ENCODE measurements at regions not wholly inside any gene's neighbourhood (a gene's known extent, or its start where the extent isn't known, plus 50 kb on each side); places are given as distances from the start of the nearest gene placed in this dataset.

DNA sequence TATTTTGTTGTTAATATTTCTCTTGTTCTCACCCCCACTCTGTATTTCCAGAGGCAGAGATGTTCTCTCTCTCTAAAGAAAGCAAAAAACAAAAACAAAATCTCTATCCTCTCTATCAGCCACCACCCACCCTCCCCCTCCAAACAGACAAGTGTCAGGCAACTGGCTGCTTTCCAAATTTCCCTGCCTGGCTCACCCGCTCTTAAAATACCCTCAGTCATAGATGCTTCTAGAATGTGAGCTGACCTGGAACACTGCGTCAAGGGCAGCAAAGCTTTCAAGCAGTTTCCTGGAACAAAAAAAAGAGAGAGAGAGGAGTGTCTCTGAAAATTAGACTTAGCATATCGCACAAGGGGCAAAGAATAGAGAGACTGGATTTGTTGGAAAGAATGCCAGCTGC is 341.0 kb upstream of the ZMIZ1 start:
- ChIA-PET POLR2A (interaction anchor here (0.6 kb wide), 1 partner anchor 278 kb away, joined by 5 read pairs; no protein-coding TSS in a partner anchor), CTCF (ENCODE audit: unreplicated experiment) (no interaction called here)
- Histone ChIP-seq H3K79me2 (ENCODE audit: insufficient read depth, low read depth, low read length) (no peaks in the 10 kb centered on the region), H2AFZ (ENCODE audit: low read length) (no peak overlapping the region), H3K4me3 (ENCODE audit: low read depth, low read length, poor library complexity, severe bottlenecking) (no peak overlapping the region), H3K36me3 (ENCODE audit: insufficient read depth, low read length) (no peaks in the 10 kb centered on the region), H3K9me3 (ENCODE audit: low read length) (no peaks in the 10 kb centered on the region), H4K20me1 (ENCODE audit: insufficient read depth, low read length) (no peaks in the 10 kb centered on the region), H3K27ac (ENCODE audit: low read depth, low read length, poor library complexity, severe bottlenecking) (no peak overlapping the region), H3K4me1 (ENCODE audit: insufficient read depth, low read length, poor library complexity, severe bottlenecking) (no peaks in the 10 kb centered on the region), H3K4me2 (ENCODE audit: low read length) (no peak overlapping the region), H3K9me2 (ENCODE audit: insufficient read depth, low read length) (no peaks in the 10 kb centered on the region)
- intact Hi-C loops (cut with micrococcal nuclease; ENCODE audit: unreplicated experiment) = no loop called here
- no peak for DNase-seq (ENCODE audit: low spot score)
- TF ChIP-seq, protein P1, sequence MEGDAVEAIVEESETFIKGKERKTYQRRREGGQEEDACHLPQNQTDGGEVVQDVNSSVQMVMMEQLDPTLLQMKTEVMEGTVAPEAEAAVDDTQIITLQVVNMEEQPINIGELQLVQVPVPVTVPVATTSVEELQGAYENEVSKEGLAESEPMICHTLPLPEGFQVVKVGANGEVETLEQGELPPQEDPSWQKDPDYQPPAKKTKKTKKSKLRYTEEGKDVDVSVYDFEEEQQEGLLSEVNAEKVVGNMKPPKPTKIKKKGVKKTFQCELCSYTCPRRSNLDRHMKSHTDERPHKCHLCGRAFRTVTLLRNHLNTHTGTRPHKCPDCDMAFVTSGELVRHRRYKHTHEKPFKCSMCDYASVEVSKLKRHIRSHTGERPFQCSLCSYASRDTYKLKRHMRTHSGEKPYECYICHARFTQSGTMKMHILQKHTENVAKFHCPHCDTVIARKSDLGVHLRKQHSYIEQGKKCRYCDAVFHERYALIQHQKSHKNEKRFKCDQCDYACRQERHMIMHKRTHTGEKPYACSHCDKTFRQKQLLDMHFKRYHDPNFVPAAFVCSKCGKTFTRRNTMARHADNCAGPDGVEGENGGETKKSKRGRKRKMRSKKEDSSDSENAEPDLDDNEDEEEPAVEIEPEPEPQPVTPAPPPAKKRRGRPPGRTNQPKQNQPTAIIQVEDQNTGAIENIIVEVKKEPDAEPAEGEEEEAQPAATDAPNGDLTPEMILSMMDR (conservative IDR thresholded peaks at IDR 0.05; ENCODE audit: low read length) = no peak
- no peak for TF ChIP-seq EZH2phosphoT487 (IDR thresholded peaks at IDR 0.05; ENCODE audit: borderline replicate concordance, low read depth, low read length)
- BruUV-seq (replicated peaks) = no TSS peak

DNA sequence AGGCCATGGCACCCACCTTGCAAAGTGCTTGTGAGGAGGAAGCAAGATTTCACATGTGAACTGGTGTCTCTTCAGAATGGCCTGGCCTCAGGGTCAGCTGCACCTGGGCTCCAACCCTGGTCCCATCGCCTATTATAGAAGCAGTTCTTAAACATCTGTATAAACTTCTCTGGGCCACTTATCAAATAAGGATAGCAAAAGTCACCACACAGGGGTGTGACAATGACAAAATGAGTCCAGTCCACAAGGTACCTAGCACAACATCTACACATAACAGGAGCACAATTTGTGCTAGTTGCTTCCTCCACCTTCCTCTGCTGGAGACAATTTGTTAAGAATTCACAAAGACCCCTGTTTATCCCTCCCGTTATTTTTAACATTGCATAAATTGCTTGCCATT is 340.6 kb upstream of the ZMIZ1 start:
- Histone ChIP-seq H3K9me3 (ENCODE audit: low read length) (no peaks in the 10 kb centered on the region), H3K79me2 (ENCODE audit: insufficient read depth, low read depth, low read length) (no peaks in the 10 kb centered on the region), H3K9me2 (ENCODE audit: insufficient read depth, low read length) (no peaks in the 10 kb centered on the region), H3K4me1 (ENCODE audit: insufficient read depth, low read length, poor library complexity, severe bottlenecking) (no peaks in the 10 kb centered on the region), H3K27ac (ENCODE audit: low read depth, low read length, poor library complexity, severe bottlenecking) (no peak overlapping the region), H4K20me1 (ENCODE audit: insufficient read depth, low read length) (no peaks in the 10 kb centered on the region), H3K4me2 (ENCODE audit: low read length) (no peak overlapping the region), H3K4me3 (ENCODE audit: low read depth, low read length, poor library complexity, severe bottlenecking) (no peak overlapping the region), H3K36me3 (ENCODE audit: insufficient read depth, low read length) (no peaks in the 10 kb centered on the region), H2AFZ (ENCODE audit: low read length) (no peak overlapping the region)
- no TSS peak for BruUV-seq (replicated peaks)
- DNase-seq (ENCODE audit: low spot score) = no peak
- CTCF ChIA-PET (ENCODE audit: unreplicated experiment) = no interaction called here
- TF ChIP-seq, protein P1 (conservative IDR thresholded peaks at IDR 0.05; ENCODE audit: low read length) = no peak
- no peak for TF ChIP-seq EZH2phosphoT487 (IDR thresholded peaks at IDR 0.05; ENCODE audit: borderline replicate concordance, low read depth, low read length)
- POLR2A ChIA-PET = interaction anchor here (0.6 kb wide), 1 partner anchor 279 kb away, joined by 5 read pairs; no protein-coding TSS in a partner anchor
- intact Hi-C loops (cut with micrococcal nuclease; ENCODE audit: unreplicated experiment) = no loop called here

DNA sequence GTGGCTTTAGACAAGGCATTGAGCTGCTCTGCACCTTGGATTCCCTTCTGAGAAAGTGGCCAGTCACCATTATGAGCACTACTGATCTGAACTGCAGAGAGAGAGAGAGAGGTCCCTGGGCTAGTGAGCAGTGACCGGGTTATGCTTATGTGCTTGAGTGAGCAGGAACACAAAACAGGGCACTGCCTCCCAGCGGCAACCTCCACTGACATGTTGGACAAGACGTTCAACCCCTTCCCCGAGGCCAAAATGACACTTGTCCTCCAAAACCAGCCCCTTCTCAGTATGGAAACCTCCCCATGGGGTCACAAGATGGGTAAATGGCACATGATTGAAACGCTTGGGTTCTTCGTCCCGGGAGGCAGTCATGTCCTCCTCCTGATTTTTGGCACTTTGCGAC is 339.4 kb upstream of the ZMIZ1 start:
- POLR2A ChIA-PET = no interaction called here
- BruUV-seq (replicated peaks) = no TSS peak

More for the DNA sequence above, 339.4 kb upstream of the ZMIZ1 start:
- no peak overlapping the region for H2AFZ ChIP-seq (ENCODE audit: low read length)
- H3K4me1 ChIP-seq (ENCODE audit: insufficient read depth, low read length, poor library complexity, severe bottlenecking) = no peaks in the 10 kb centered on the region
- no peak overlapping the region for H3K27ac ChIP-seq (ENCODE audit: low read depth, low read length, poor library complexity, severe bottlenecking)
- H3K79me2 ChIP-seq (ENCODE audit: insufficient read depth, low read depth, low read length) = no peaks in the 10 kb centered on the region
- no peaks in the 10 kb centered on the region for H3K9me3 ChIP-seq (ENCODE audit: low read length)
- no peak overlapping the region for H3K4me3 ChIP-seq (ENCODE audit: low read depth, low read length, poor library complexity, severe bottlenecking)
- no peak for TF ChIP-seq EZH2phosphoT487 (IDR thresholded peaks at IDR 0.05; ENCODE audit: borderline replicate concordance, low read depth, low read length)
- TF ChIP-seq, protein P1 (conservative IDR thresholded peaks at IDR 0.05; ENCODE audit: low read length) = no peak
- H3K4me2 ChIP-seq (ENCODE audit: low read length) = no peak overlapping the region
- no peaks in the 10 kb centered on the region for H4K20me1 ChIP-seq (ENCODE audit: insufficient read depth, low read length)
- H3K36me3 ChIP-seq (ENCODE audit: insufficient read depth, low read length) = no peaks in the 10 kb centered on the region
- H3K9me2 ChIP-seq (ENCODE audit: insufficient read depth, low read length) = no peaks in the 10 kb centered on the region
- intact Hi-C loops (cut with micrococcal nuclease; ENCODE audit: unreplicated experiment) = no loop called here
- DNase-seq (ENCODE audit: low spot score) = no peak
- CTCF ChIA-PET (ENCODE audit: unreplicated experiment) = no interaction called here

Measured in OCI-LY7 (cell line).